PFSK-1 (cell line): ENCODE measurements at regions not wholly inside any gene's neighbourhood (a gene's known extent, or its start where the extent isn't known, plus 50 kb on each side); places are given as distances from the start of the nearest gene placed in this dataset.

ENCODE experiments used
- SIN3A ChIP-seq: IDR thresholded peaks from 2 replicates; pipeline ENCODE4 v1.6.1; 2012; ENCODE audit warnings: mild to moderate bottlenecking, low read length, moderate library complexity, borderline replicate concordance; ENCODE audit not compliant: insufficient read depth
- TAF1 ChIP-seq: IDR thresholded peaks from 2 replicates; pipeline ENCODE4 v1.6.1; 2012; ENCODE audit warnings: low read length, control low read depth, borderline replicate concordance; ENCODE audit not compliant: insufficient read depth
- TF ChIP-seq, protein P1 (sequence below), 2 experiments: IDR thresholded peaks; 2 replicates each; pipeline versions ENCODE4 v1.6.1 to v1.8.0; 2011 to 2012; ENCODE audit warnings: low read depth in 2 of 2, low read length in 2 of 2, control low read depth in 1 of 2, inconsistent platforms in 1 of 2, mild to moderate bottlenecking in 1 of 2, moderate library complexity in 1 of 2; ENCODE audit not compliant: insufficient read depth in 1 of 2

- TF ChIP-seq SIN3A (no peak), TAF1 (no peak)
- TF ChIP-seq, protein P1, sequence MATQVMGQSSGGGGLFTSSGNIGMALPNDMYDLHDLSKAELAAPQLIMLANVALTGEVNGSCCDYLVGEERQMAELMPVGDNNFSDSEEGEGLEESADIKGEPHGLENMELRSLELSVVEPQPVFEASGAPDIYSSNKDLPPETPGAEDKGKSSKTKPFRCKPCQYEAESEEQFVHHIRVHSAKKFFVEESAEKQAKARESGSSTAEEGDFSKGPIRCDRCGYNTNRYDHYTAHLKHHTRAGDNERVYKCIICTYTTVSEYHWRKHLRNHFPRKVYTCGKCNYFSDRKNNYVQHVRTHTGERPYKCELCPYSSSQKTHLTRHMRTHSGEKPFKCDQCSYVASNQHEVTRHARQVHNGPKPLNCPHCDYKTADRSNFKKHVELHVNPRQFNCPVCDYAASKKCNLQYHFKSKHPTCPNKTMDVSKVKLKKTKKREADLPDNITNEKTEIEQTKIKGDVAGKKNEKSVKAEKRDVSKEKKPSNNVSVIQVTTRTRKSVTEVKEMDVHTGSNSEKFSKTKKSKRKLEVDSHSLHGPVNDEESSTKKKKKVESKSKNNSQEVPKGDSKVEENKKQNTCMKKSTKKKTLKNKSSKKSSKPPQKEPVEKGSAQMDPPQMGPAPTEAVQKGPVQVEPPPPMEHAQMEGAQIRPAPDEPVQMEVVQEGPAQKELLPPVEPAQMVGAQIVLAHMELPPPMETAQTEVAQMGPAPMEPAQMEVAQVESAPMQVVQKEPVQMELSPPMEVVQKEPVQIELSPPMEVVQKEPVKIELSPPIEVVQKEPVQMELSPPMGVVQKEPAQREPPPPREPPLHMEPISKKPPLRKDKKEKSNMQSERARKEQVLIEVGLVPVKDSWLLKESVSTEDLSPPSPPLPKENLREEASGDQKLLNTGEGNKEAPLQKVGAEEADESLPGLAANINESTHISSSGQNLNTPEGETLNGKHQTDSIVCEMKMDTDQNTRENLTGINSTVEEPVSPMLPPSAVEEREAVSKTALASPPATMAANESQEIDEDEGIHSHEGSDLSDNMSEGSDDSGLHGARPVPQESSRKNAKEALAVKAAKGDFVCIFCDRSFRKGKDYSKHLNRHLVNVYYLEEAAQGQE (IDR thresholded peaks at IDR 0.05; ENCODE audit: insufficient read depth in 1 of 2, low read depth in 2 of 2, low read length in 2 of 2): no peak
These were observed 104.0 kb upstream of the IQSEC1 start for GRCh38 chr3:13177236-13177635.
